BJ (cell line): ENCODE measurements at regions not wholly inside any gene's neighbourhood (a gene's known extent, or its start where the extent isn't known, plus 50 kb on each side); places are given as distances from the start of the nearest gene placed in this dataset.

Experiments used
- CTCF ChIA-PET: fragments of 350-600 bp; formaldehyde crosslinking; extraction: SDS; loops from one replicate; lab custom pipeline; 2021; ENCODE audit warnings: antibody characterized with exemption, inconsistent platforms; lab: Yijun Ruan, JAX
- POLR2A ChIA-PET: fragments of 300-600 bp; sonication (Branson Sonifier 250); formaldehyde crosslinking; extraction: SDS; loops from one replicate; lab custom pipeline; 2021; ENCODE audit warnings: antibody characterized with exemption; lab: Charles Lee
- DNase-seq: peaks from one replicate; pipeline ENCODE4 v3.0.0-alpha.2; 2011; ENCODE audit warnings: low read depth
- H3K27me3 ChIP-seq: 2 replicates; pipeline ENCODE4 v1.6.0; 2011; ENCODE audit warnings: low read length; ENCODE audit not compliant: control insufficient read depth, insufficient read depth
- H3K36me3 ChIP-seq: 2 replicates; pipeline ENCODE4 v1.5.1; 2011; ENCODE audit warnings: low read length; ENCODE audit not compliant: control insufficient read depth, insufficient read depth
- H3K4me3 ChIP-seq: 2 replicates; pipeline ENCODE4 v1.5.1; 2011; ENCODE audit warnings: low read depth, mild to moderate bottlenecking, control low read depth, low read length
- TF ChIP-seq, protein P1 (sequence below): IDR thresholded peaks from 2 replicates; pipeline ENCODE4 v1.5.1; 2011; ENCODE audit warnings: low read depth, mild to moderate bottlenecking, control low read depth, inconsistent platforms, low read length, moderate library complexity; ENCODE audit not compliant: insufficient read depth

DNA sequence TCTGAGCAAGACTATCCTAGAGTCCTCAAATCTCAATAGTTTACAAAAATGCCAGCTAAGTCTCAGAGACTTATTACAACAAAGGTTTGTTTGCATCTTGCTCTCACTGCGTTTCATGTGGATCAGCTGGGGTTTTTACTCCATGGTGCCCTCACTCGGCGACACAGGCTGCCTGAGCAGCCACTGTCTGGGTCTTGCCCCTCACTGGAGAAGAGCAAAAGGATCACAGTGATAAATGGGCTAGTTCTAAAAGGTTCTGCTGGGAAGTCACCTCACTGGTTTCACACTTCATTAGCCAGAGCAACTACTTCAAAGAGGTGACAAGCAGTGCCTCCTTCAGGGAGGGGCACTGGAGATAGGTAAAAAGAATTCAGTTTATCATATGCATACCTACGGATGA, 392.0 kb downstream of the RPL10L start:
- Histone ChIP-seq H3K4me3 (no peak overlapping the region), H3K36me3 (no peaks in the 10 kb centered on the region), H3K27me3 (no peaks in the 10 kb centered on the region)
- no peak for DNase-seq
- POLR2A ChIA-PET, result no interaction called here
- CTCF ChIA-PET, result no interaction called here
- TF ChIP-seq, protein P1, sequence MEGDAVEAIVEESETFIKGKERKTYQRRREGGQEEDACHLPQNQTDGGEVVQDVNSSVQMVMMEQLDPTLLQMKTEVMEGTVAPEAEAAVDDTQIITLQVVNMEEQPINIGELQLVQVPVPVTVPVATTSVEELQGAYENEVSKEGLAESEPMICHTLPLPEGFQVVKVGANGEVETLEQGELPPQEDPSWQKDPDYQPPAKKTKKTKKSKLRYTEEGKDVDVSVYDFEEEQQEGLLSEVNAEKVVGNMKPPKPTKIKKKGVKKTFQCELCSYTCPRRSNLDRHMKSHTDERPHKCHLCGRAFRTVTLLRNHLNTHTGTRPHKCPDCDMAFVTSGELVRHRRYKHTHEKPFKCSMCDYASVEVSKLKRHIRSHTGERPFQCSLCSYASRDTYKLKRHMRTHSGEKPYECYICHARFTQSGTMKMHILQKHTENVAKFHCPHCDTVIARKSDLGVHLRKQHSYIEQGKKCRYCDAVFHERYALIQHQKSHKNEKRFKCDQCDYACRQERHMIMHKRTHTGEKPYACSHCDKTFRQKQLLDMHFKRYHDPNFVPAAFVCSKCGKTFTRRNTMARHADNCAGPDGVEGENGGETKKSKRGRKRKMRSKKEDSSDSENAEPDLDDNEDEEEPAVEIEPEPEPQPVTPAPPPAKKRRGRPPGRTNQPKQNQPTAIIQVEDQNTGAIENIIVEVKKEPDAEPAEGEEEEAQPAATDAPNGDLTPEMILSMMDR, result no peak

DNA sequence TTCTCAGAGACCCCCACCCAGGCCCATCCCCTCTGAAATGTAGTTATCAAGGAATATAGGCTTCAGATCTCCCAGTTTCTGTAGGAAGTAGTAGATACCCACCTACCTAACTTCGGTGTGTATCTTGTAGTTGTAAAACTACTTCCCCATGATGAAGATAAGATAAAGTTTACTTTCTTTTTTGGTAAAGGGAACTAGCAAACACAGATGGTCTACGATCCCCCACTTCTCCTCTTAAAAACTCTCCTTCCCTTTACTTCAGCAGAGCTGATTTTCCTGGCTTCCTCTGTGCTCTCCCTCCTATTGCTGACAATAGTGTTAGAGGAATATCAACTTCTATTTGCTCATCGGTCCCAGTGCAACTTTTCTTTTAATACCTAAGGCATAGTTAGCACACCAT, 395.2 kb downstream of the RPL10L start:
- no peak overlapping the region for H3K4me3 ChIP-seq
- POLR2A ChIA-PET, result no interaction called here
- TF ChIP-seq, protein P1, result no peak
- no peak for DNase-seq
- H3K36me3 ChIP-seq, result no peaks in the 10 kb centered on the region
- H3K27me3 ChIP-seq, result no peaks in the 10 kb centered on the region
- CTCF ChIA-PET, result no interaction called here

DNA sequence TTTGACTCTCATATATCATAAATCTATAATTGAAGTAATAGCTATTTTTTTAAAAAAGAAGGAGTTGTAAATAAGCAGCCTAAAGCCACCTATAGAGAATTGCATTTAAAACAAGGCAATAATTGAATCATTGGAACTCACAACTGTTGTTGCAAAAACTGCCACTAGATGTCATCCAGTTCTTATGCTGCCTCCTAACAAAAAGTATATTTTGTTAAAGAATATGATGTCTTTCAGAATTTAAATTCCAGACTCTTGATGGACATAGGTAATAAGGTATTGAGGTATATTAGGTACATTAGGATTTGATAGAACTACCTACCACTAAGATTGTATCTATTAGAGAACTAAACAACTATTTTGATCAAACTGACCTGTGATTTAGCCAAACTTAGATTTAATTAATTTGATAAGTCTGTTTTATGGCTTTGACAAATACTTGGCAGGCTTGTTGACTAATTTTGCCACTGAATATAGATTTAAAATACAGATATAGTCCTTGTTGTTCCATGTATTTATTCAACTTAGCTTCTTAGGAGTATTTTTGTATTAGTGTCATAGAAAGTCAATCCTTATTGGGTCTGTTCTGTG, 401.4 kb downstream of the RPL10L start:
- no peaks in the 10 kb centered on the region for H3K27me3 ChIP-seq
- H3K36me3 ChIP-seq, result no peaks in the 10 kb centered on the region
- POLR2A ChIA-PET, result no interaction called here
- TF ChIP-seq, protein P1, result peak; percentile 44
- H3K4me3 ChIP-seq, result no peak overlapping the region
- no peak for DNase-seq
- CTCF ChIA-PET, result interaction anchor here (0.7 kb wide), 1 partner anchor 14 kb away, joined by 3 read pairs; no protein-coding TSS in a partner anchor

DNA sequence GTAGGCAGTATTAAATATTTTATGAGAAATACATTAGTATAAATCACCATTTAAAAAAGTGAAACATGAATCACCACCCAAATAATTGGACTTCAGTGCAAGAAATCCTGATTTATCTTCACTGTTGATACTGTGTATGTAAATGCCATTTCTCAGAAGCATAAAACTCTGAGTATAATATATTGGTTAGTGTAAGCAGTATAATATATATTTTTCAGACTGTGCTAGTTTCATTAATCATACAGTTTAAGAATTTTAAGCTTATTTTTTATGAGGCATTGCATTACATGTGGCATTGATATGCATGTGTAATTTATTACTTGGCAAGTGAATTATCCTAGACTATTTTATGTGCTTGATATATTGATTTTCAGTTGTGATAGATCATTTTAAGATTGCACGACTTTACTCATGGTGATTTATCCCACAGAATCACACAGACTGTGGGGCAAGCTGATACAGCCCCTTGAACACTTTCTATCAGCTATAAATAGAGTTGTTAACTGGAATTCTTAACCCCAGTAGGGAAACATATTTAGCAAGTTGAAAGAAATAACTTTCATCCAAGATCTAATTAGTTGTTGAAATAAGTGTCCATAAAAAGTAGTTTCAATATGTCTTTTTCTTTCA, 403.5 kb downstream of the RPL10L start:
- no peak for DNase-seq
- TF ChIP-seq, protein P1, result no peak
- POLR2A ChIA-PET, result no interaction called here
- CTCF ChIA-PET, result no interaction called here
- Histone ChIP-seq H3K27me3 (no peaks in the 10 kb centered on the region), H3K36me3 (no peaks in the 10 kb centered on the region), H3K4me3 (no peak overlapping the region)

DNA sequence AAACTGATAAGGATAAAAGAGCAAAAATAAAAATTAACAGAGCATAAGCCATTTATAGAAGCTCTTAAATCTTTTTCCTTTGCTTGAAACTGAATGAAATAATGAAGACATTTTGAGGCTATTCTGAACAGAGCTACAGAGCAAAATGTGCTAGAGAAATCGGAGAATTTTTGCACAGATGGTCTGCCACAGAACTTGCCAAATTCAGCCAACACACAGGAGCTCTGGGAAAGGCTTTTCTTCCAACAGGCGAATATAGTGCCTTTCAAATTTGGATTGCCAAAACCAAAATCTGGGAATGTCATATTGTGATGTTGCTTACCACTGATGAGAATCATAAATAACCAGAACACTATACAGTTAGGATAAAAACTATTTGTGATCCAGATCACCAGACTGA, 406.3 kb downstream of the RPL10L start:
- Histone ChIP-seq H3K27me3 (no peaks in the 10 kb centered on the region), H3K4me3 (no peak overlapping the region), H3K36me3 (no peaks in the 10 kb centered on the region)
- TF ChIP-seq, protein P1, result no peak
- no peak for DNase-seq
- POLR2A ChIA-PET, result no interaction called here
- CTCF ChIA-PET, result no interaction called here
